ENCODE measurements at regions not wholly inside any gene's neighbourhood (a gene's known extent, or its start where the extent isn't known, plus 50 kb on each side); places are given as distances from the start of the nearest gene placed in this dataset.

- DNase-seq (no peak), ATAC-seq (ENCODE audit: low read depth) (no peak)
- TF ChIP-seq, protein P1, sequence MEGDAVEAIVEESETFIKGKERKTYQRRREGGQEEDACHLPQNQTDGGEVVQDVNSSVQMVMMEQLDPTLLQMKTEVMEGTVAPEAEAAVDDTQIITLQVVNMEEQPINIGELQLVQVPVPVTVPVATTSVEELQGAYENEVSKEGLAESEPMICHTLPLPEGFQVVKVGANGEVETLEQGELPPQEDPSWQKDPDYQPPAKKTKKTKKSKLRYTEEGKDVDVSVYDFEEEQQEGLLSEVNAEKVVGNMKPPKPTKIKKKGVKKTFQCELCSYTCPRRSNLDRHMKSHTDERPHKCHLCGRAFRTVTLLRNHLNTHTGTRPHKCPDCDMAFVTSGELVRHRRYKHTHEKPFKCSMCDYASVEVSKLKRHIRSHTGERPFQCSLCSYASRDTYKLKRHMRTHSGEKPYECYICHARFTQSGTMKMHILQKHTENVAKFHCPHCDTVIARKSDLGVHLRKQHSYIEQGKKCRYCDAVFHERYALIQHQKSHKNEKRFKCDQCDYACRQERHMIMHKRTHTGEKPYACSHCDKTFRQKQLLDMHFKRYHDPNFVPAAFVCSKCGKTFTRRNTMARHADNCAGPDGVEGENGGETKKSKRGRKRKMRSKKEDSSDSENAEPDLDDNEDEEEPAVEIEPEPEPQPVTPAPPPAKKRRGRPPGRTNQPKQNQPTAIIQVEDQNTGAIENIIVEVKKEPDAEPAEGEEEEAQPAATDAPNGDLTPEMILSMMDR (IDR thresholded peaks at IDR 0.05), result no peak
- Mint-ChIP-seq H3K27ac (no peak overlapping the region), H3K4me1 (no peaks in the 10 kb centered on the region), H3K4me3 (no peak overlapping the region), H3K9me3 (no peaks in the 10 kb centered on the region), H3K36me3 (ENCODE audit: low read depth) (no peaks in the 10 kb centered on the region), H3K27me3 (peaks cover 10% of the 10 kb centered on the region)
- intact Hi-C loops (cut with micrococcal nuclease), result no loop called here
- POLR2A ChIA-PET, result no interaction called here
- CTCF ChIA-PET, result no interaction called here
Observed at GRCh38 chr16:80380514-80380913, 160.3 kb upstream of the DYNLRB2 start.

- H3K27ac Mint-ChIP-seq, result no peak overlapping the region
- CTCF ChIA-PET, result no interaction called here
Observed at GRCh38 chr16:80377096-80377956, 163.5 kb upstream of the DYNLRB2 start.

DNA sequence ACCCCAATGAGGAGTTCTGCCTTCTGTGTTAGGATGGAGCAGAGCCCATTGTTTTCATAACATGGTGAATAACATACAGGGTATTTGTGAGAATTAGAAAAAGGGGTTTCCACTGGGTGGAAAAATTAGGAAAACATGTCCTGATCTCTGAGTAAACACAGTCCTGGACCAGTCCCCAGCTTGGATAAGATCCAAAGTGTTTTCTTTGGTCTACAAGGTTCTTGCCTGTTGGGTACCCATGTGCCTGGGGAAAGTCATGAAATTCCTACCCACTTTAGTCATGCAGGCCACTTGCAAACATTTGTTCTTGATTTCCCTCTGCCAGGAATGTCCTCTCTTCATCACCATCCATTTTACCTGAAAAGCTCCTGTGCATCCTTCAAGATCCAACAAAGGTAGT, 164.8 kb upstream of the DYNLRB2 start:
- peaks cover 3% of the 10 kb centered on the region for H3K9me3 Mint-ChIP-seq
- no peak overlapping the region for H3K4me3 Mint-ChIP-seq
- no peak overlapping the region for H3K27ac Mint-ChIP-seq
- intact Hi-C loops (cut with micrococcal nuclease), result no loop called here
- ChIA-PET CTCF (no interaction called here), POLR2A (no interaction called here)
- H3K4me1 Mint-ChIP-seq, result no peaks in the 10 kb centered on the region
- TF ChIP-seq, protein P1 (IDR thresholded peaks at IDR 0.05), result no peak
- H3K36me3 Mint-ChIP-seq (ENCODE audit: low read depth), result no peaks in the 10 kb centered on the region
- ATAC-seq (ENCODE audit: low read depth) (no peak), DNase-seq (no peak)
- H3K27me3 Mint-ChIP-seq, result peaks cover 3% of the 10 kb centered on the region

More at GRCh38 chr16:80377096-80377956, 163.5 kb upstream of the DYNLRB2 start:
- POLR2A ChIA-PET, result no interaction called here
- no peaks in the 10 kb centered on the region for H3K36me3 Mint-ChIP-seq (ENCODE audit: low read depth)
- intact Hi-C loops (cut with micrococcal nuclease), result no loop called here
- DNase-seq (no peak), ATAC-seq (ENCODE audit: low read depth) (no peak)
- peaks cover 6% of the 10 kb centered on the region for H3K27me3 Mint-ChIP-seq
- H3K9me3 Mint-ChIP-seq, result peaks cover 3% of the 10 kb centered on the region
- TF ChIP-seq, protein P1 (IDR thresholded peaks at IDR 0.05), result no peak
- no peaks in the 10 kb centered on the region for H3K4me1 Mint-ChIP-seq
- no peak overlapping the region for H3K4me3 Mint-ChIP-seq

- ChIA-PET POLR2A (no interaction called here), CTCF (no interaction called here)
- H3K4me3 Mint-ChIP-seq, result no peak overlapping the region
- intact Hi-C loops (cut with micrococcal nuclease), result no loop called here
- no peaks in the 10 kb centered on the region for H3K36me3 Mint-ChIP-seq (ENCODE audit: low read depth)
- TF ChIP-seq, protein P1 (IDR thresholded peaks at IDR 0.05), result no peak
- ATAC-seq (ENCODE audit: low read depth), result no peak
- no peak overlapping the region for H3K27ac Mint-ChIP-seq
- no peaks in the 10 kb centered on the region for H3K4me1 Mint-ChIP-seq
- DNase-seq, result no peak
- peaks cover 3% of the 10 kb centered on the region for H3K9me3 Mint-ChIP-seq
- H3K27me3 Mint-ChIP-seq, result peaks cover 3% of the 10 kb centered on the region
Observed at GRCh38 chr16:80375513-80375912, 165.3 kb upstream of the DYNLRB2 start.

DNA sequence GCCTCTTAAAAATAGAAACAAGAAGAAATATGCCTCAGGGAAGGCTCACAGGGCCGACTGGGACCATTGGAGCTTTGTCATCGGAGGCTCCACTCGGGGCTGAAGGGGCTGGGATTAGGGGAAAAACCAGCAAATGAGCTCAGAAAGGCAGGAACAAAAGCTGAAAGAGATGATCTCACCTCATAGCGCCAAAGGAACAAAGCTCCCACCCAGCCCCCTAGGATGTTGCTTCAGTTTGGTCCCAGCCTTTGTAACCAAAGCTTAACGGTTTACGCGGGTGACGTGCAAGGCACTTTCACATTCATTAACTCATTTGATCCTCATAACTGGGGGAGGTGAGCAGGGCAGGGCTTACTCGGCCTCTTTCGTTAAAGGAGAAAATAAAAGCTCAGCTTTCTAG, 168.5 kb upstream of the DYNLRB2 start:
- TF ChIP-seq, protein P1 (IDR thresholded peaks at IDR 0.05), result no peak
- peaks cover 3% of the 10 kb centered on the region for H3K9me3 Mint-ChIP-seq
- H3K4me3 Mint-ChIP-seq, result no peak overlapping the region
- intact Hi-C loops (cut with micrococcal nuclease), result no loop called here
- ChIA-PET CTCF (no interaction called here), POLR2A (no interaction called here)
- no peak for ATAC-seq (ENCODE audit: low read depth)
- no peaks in the 10 kb centered on the region for H3K36me3 Mint-ChIP-seq (ENCODE audit: low read depth)
- no peaks in the 10 kb centered on the region for H3K4me1 Mint-ChIP-seq
- H3K27me3 Mint-ChIP-seq, result peaks cover 3% of the 10 kb centered on the region
- DNase-seq, result no peak
- H3K27ac Mint-ChIP-seq, result no peak overlapping the region
